Midbrain (tissue), 1 donor: ENCODE measurements at regions not wholly inside any gene's neighbourhood (a gene's known extent, or its start where the extent isn't known, plus 50 kb on each side); places are given as distances from the start of the nearest gene placed in this dataset.
"Not testable (repeated sequence)": the region's sequence is repeated elsewhere in the genome, so short reads cannot be mapped to it uniquely, and the experiment has no call there.

Experiments
- DNase-seq: peaks from one replicate; lab custom pipeline; 2025; lab: John Stamatoyannopoulos, UW

- no peak for DNase-seq
Observed at GRCh38 chr1:68868606-68869005, 371.7 kb upstream of the DEPDC1 start.

DNA sequence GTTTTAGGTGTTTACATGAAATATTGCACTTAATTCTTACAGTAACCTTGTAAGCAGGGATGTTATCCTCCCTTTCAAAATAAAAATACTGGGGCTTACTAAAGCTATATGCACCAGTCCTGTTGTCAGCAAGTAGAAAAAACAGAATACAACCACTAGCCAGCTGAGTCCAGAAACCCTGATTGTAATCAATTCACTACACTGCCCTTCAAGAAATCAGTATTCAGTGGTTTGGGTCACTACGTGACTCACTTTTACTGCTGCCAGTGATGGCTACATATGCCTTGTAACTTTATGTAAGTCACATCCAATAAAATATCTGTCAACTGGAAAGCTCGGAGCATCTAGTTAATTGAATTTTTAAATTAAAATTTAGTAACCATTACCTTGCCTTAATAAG is 376.3 kb upstream of the DEPDC1 start:
- DNase-seq, result no peak

DNA sequence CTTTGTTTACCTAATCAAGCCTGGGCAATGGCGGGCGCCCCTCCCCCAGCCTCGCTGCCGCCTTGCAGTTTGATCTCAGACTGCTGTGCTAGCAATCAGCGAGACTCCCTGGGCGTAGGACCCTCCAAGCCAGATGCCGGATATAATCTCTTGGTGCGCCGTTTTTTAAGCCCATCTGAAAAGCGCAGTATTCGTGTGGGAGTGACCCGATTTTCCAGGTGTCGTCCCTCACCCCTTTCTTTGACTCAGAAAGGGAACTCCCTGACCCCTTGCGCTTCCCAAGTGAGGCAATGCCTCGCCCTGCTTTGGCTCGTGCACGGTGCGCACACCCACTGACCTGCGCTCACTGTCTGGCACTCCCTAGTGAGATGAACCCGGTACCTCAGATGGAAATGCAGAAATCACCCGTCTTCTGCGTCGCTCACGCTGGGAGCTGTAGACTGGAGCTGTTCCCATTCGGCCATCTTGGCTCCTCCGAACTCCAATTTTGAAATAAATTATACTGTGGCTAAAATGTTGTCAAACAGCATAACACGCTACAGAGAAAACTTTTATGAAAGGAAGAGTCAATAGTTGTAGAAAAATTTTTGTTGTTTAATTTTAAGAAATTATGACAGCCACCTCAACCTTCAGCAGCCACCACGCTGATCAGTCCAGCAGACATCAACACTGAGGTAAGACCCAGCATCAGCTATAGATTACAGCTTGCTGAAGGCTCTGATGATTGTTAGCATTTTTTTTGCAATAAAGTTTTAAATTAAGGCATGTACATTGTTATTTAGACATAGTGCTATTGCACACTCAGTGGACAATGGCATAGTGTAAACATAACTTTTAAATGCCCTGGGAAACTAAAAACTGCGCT is 384.7 kb upstream of the DEPDC1 start:
- not testable (repeated sequence) for DNase-seq

DNA sequence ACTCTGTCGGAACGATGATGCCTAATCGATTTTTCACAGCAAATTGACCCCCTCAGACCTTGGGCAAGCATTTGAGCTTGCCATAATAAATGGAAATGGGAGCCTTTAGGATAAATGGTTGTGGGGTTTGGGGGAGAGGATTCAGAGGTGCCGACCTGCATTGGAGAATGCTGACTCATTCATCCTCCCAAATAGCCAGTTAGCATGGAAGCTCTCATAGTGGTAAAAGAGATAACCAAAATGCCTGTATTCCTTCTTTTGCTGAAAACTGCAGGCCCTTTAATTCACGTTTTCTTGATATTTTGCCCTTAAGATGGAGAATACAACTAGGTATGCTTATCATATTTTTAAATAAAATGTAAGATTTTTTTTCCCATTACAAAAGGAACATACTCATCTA is 392.6 kb upstream of the DEPDC1 start:
- DNase-seq, result no peak

DNA sequence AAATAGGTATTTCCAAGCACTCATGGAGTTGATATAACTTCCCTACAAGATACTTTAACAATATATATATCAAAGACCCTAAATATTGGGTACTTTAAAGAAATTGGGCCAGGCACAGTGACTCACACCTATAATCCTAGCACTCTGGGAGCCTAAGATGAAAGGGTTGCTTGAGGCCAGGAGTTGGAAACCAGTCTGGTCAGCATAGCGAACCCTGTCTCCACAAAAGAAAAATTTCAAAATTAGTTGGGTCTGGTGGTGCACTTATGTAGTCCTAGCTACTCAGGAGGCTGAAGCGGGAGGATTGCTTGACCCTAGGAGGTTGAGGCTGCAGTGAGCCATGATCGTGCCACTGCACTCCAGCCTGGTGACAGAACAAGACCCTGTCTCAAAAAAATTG is 393.9 kb upstream of the DEPDC1 start:
- DNase-seq, result no peak

DNA sequence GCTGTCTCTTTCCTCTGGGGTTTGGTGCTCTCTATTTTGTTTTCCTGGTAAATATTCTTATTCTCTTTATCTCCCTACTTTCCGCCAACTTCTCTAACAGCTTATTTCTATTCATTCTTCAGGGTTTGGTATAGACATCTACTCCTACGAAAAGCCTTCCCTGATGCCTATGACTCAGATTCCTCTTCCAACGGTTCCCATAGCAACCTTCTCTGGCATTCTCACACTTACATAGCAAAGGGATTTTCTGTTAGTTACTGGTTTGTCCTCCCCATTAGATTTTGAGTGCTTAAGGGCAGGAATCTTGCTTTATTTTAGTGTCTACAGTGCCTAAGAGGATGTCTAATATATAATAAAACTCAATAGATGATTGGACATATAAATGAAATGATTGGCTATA is 407.6 kb upstream of the DEPDC1 start:
- DNase-seq, result no peak

GRCh38 chr1:68906431-68906830 is 409.5 kb upstream of the DEPDC1 start:
- DNase-seq, result no peak

DNA sequence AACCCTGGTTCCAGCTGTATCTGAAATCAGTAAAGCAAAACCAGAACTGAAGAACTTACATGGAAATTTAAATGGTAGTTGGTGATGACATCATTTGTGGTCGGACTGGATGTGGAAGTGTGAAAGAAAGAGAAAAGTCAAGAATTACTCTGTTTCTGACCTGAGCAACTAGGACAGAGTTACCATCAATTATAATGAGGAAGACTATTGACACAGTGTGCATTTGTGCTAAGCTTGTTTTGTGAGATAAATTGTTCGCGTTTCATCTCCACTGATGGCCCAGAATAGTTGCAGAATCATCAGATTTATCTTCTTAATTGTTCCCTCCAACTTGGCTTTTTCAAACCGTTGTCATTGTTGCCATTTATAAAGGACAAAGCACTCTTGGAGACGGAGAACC is 410.6 kb upstream of the DEPDC1 start:
- no peak for DNase-seq

DNA sequence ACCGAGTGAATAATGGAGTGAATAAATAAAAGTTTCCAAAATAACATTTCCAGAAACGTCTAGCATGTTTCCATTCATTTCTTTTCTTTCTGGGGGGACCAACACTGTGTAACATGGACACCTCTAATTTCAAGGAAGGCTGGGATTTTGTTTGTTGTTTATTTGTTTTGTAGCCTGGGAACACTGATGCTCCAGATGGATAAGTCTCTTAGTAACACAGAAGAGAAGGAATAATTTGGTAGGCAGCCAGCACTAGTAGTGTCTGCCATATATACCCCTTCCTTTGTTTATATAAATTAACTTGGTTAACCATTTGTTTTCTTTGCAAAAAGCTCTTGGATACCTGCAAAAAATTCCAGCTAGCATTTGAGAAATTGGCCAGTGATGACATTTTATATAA is 411.4 kb upstream of the DEPDC1 start:
- no peak for DNase-seq

- no peak for DNase-seq
Observed at GRCh38 chr1:68916221-68916902, 419.5 kb upstream of the DEPDC1 start.

DNA sequence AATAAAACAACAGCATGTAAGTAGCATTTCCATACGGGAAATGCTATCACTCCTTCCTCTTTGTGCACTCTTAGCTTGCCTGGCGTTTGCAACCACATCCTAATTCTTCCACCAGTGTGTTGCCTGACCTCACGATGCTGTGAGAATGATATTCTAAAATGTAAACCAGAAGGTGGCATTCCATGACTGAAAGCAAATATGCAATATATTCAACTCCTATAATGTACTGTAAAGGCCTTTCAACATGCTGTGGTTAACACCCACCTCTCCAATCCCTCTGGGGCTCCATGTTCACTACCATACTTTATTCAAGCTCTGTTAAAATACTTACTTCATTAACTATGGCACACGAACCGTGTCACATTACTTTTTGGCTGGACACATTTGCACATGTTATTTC is 420.6 kb upstream of the DEPDC1 start:
- DNase-seq, result no peak

DNA sequence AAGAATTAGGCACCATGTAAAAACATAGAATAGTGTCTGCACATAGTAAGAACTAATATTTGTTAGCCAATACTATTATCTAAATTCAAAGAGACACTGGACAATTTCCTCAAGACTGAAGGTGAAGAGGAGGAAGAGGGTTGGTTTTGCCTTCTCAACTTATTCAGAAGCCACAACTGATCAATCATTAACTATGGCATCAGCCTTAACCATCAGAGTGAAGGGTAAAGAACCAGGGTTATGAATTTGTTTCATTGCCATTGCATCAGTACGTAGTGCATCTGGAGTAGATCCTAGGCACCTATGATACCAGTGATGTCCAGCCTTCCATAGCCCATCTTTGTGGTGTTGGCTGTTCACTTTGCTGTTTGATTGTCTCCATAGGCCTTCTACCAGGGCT is 421.7 kb upstream of the DEPDC1 start:
- no peak for DNase-seq

DNA sequence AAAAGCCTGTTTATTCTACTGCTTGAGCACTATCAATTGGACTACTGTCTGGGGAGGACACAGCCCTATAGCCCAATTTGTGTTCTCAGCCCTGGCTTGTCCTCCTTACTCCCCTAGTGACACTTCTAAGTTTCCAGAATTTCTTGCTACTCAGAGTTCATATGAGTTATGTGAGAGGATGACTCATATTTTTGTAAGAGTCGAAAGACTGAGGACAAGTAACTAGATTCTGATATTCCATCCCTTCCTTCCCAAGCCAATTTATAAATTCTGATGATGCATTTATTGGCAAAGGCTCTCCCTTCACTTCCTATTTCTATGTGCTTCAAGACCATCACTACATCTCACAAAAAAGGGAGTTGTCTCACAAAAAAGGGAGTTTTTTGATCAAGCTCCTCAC is 422.2 kb upstream of the DEPDC1 start:
- no peak for DNase-seq

- DNase-seq, result not testable (repeated sequence)
Observed at GRCh38 chr1:68923475-68924088, 426.7 kb upstream of the DEPDC1 start.

DNA sequence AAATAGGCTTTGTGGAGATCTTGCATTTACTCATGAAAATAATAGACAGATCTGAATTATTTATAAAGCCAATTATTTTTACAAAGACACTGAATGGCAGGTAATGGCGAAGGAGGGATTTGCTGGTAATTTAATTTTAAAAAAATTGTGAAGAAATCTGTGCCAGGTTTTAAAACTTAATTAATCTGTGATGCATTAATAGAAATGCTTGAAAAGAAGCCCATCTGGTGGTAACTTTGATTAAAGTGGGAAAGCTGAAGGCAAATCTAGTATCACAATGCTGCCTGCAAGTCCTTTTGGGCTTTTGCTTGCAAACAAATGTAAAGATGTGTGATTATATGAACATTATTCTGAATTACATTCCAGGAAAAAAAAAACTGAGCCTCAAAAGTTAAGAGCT is 433.2 kb upstream of the DEPDC1 start:
- no peak for DNase-seq

DNA sequence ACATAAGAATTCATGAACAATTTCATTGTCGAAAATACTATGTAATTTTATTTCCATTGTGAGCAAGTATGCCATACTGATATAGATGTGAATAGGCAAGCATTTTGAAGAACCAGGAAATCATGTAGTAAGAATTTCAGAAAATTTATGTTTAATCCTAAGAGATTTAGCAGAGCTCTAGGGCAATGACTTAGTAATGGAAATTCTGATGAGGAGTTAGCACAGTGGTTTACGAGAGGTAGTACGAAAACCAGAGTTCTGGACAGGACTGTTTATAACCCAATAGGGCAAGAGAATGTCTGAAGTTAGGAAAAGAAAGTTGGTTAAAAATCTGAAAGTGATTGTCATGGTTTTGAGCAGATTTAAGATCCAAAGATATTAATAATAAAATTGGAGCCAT is 439.6 kb upstream of the DEPDC1 start:
- no peak for DNase-seq

- no peak for DNase-seq
Observed at GRCh38 chr1:68938051-68938666, 441.3 kb upstream of the DEPDC1 start.

GRCh38 chr1:68950036-68950435 is 453.2 kb upstream of the DEPDC1 start:
- no peak for DNase-seq

DNA sequence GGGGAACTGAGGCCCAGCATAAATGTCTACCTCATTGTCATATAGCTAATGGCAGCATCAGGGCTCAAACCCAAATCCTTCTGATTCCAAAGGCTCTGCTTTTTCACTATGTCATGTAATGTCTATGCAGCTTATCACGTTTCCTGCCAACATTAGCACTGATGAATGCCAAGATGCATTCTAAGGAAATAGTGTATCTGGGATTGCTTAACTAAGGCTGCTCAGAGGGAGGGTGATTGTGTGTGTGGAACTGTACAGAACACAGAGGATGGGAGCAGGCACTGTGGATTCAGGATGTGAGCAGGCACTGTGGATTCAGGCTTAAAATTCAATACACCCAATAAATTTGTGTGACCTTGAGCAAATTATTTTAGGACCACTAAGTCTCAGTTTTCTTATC is 456.4 kb upstream of the DEPDC1 start:
- DNase-seq, result no peak

GRCh38 chr1:68954841-68955240 is 458.0 kb upstream of the DEPDC1 start:
- no peak for DNase-seq

DNA sequence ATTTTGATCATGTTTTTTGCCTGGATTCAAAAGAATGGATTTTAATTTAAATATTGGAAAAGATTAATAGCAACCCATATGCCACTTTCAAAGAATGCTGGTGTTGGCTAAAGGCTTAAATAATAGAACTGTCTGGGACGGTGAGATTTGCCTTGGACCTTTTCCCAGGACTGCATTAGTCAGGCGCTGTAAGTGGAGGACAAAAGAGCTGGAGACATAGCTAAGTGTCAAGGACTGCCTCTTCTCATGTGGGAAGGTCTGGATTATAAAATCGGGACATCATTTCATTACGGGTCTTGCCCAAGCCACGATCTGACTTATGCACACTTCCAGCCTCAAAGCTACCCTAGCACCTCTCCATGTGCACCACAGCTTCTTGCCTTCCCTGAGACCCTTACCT is 458.5 kb upstream of the DEPDC1 start:
- no peak for DNase-seq

GRCh38 chr1:68958958-68959357 is 462.1 kb upstream of the DEPDC1 start:
- DNase-seq, result no peak
